GM21381 (cell line): ENCODE measurements at regions not wholly inside any gene's neighbourhood (a gene's known extent, or its start where the extent isn't known, plus 50 kb on each side); places are given as distances from the start of the nearest gene placed in this dataset.

Source experiments
- ATAC-seq: cut with Tn5 transposase; IDR thresholded peaks from one replicate; pipeline ENCODE4 v1.9.1; 2021; ENCODE audit warnings: mild to moderate bottlenecking, moderate library complexity; ENCODE audit not compliant: unreplicated experiment

DNA sequence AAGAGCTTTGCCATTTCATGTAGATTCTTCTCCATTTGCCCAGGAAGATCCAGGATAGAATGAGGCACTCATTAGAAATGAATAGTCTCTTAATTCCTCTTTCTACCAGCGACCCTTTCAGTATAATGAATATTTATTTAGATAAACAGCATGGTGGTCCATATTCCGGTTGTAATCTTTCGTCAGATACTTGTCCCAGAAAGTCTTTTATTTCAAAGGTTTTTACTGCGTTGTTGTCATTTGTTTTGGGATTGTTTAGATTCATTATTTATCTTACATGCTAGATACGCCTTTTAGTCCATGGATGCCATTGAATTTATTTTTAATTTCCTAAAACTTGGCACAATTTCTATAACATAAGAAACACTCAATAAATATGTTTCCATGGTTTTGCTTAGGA is 139.7 kb upstream of the FLRT2 start:
- ATAC-seq, result no peak

DNA sequence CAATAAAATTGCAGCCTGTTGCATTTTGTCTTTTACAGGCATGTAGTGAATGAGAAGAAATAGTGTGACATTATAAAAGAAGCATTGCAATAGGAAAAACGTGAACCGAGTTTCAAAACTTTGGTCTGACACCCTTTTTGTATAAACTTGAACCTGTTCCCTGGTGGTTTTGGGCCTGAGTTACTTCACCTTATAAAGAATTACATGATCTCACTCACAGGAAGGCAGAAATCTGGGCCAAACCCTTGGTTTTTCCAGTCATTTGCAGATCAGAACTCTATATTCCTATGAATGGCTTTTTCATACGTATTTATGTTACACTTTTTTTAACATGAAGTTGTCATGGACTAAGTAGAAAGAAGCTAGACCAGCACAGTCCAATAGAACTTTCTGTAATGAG is 138.5 kb upstream of the FLRT2 start:
- ATAC-seq, result no peak

DNA sequence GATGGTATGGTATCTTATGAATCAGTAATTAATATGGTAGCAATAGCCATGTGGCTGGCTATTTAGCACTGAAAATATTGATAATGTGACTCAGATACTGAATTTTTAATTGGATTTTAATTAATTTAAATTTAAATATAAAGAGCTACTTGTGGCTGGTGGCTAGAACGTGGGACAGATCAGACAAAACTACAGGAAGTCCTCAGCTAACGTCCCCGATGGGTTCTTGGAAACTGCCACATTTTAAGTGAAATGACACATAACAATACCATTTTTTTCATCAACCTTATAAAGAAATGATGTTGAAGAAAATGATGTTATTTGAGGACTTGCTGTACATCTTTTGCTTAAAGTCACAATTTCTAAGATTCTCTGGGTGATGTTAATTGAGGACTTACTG is 138.1 kb upstream of the FLRT2 start:
- no peak for ATAC-seq

DNA sequence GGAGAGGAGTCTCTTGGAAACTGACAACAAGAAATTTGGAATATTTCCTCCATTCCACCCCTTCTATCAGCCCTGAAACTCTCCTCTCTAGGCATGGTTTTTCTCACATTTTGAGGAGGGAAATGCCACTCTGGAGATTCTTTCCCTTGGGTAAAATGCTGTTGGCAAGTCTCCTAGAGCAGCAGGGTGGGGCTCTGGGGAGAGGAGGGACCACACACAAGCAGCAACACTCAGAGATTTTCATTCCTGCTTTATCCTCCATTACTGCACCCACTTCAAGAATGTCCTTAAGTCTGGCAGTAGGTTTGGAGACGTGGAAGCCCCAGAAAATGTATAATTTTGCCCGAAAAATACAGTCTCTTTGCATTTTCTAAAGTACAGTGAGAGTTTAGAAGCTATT is 130.8 kb upstream of the FLRT2 start:
- ATAC-seq, result no peak

DNA sequence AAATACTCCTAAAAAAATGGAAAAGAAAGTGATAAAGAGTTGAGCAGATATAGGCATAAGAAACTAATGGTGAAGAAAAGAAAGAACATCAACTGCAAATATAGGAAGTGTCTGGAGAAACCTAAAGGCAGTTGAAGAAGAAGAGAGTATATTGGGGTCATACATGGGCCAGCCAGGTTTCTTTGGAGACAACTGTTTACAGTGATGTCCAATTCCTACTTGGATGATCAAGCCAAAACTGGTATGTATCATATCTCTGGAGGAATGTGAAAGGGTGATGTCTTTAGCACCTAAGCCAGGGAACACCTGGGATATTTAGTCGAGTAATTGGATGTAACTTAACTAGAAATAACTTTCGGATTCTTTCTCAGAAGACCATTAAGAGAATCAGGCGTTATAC is 129.3 kb upstream of the FLRT2 start:
- no peak for ATAC-seq

DNA sequence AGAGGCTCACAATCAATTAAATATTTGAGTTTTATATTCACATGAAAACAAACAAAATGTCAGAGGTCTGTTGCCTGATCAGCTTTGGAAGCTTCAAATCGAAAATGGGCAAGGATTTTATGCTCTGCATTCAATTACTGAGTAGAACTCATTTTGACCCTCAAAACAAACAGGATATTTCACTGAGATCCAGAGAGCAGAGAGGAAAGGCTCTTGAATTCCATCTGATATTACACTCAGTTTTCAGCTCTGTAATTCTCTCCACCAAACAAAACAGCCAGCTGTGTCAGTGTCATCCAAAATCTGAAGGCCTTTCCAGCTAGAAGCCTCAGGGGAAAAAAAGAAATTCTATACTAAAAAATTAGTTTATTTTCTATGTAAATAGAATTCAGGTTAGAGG is 128.6 kb upstream of the FLRT2 start:
- no peak for ATAC-seq

DNA sequence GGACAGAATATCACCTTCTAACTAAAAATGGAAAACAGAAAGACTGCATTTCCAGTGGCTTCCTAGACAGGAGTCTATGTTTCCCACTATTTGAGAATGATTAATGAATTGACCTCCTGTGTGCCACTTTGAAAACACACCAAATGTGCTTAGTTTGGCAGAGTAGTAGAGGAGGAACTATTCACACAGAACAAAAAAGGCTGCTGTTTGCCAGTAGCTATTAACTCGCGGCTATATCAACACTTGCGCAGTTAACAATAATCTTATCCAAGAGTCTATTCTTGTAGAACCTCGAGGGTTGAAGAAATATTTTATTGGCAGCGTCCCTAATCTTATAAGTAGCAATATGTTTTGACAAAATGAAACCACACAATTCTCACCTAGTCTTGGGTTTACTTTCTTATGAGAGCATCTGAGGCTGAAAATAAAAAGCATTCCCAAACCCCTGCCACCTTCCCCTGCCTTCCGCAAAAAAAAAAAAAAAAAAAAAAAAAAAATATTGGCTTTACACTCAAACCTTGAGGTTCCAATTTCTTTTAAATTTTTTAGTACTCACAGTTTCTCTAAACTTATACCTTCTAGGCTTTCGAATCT is 127.3 kb upstream of the FLRT2 start:
- ATAC-seq, result no peak

DNA sequence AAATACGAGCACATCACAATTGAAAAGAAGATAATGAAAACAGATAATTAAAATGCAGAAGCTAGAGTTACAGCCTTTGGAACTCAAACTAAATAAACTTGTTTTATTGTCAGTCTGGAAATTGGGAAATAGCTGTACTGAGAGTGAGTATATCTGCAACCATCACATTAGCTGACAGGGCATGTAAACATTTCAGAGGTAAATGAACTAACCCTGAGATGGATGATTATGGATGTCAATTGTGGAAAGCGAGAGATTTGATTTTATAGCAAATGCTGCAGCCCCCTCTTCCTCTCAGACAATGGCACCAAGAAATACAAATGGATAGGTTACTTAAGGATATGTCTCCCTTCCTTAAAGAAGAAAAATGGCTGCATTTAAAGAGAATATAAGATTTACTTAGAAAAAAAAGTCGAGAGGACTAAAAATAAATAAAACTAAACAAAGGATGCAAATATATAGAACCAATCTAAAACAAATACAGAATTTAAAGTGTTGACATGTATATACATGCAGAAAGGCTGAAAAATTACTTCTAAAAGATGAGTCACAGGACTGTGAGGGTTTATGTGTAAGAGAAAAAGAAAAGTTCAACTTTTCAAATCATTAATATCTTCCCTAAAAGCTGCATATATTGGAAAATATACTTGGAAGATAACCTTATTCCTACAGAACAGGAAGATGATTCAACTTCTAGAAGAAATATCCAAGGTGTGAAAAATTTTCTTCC is 120.3 kb upstream of the FLRT2 start:
- ATAC-seq, result no peak

DNA sequence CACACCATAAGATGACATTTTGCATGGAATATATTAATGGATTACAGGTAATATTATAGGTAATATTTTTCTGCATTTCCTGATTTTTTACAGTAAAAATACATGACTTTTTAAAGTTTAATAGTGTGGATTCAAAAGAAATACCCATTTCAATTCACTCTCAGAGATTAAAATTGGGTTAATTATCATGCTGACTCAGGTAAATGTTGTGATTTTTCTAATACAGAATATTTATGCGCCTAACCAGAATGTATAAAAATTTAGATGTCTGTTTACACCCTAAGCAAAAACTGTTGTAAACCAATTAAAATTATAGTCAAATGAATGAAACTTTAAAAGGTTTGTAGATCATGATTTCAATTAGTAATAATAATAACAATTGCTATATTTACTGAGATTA is 117.2 kb upstream of the FLRT2 start:
- ATAC-seq, result no peak

DNA sequence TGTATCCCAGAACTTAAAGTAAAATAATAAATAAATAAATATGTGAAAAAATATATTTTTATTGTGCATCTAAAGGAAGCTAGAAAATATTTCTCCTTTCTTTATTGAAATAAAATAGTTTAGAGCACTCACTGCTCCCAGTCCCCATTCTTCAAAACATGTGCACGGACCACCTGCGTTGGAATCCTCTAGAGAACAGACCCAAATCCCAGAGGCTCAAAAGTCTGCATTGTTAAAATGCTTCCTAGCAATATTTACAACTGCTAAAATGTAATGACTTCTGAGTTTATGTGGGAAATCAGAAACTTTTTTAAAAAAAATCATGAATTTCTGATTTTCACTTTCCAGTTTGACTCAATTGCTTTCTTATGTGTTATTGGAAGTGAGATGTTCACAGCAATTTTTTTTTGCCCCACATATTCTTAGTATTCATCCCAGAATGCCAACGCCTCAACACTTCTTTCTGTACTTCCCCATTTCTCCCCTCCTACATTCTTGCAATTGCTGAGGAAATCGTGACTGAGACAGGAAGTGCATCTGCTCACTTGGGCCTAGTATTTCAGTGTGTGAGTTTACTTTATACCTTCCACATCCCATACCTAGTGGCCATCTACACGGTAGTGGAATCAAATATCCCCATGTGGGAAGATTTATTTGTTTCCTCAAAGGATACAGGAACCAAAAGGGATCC is 116.0 kb upstream of the FLRT2 start:
- no peak for ATAC-seq

DNA sequence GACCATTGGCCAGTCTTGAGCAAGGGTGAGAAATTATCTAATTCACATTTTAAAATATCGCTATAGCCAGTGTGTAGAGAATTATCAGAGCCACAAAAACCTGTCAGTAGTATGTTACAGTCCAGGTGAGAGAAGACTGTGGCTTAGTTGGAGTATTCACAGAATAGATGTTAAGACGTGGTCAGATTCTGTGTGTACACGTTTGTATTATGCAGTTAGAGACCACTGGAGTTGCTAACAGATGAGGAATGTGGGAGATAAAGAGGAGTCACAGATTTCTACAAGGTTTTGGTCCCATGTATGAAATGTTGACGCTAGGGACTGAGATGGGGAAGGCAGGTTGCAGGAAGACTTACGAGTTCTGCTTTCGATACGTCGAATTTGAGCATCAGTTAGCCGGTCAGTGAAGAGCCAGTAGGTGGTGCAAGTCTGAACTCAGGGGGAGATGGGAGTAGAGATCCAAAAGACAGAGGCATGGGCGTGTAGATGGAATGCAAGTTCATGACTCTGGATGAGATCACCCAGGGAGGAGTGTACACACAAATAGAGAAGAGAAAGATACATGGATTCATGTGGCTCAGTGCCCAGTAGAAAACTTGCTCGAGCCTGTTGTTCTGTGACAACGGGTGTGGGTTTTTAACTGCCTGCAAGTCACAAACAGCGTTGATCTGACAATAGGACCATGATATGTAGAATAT is 114.8 kb upstream of the FLRT2 start:
- no peak for ATAC-seq

DNA sequence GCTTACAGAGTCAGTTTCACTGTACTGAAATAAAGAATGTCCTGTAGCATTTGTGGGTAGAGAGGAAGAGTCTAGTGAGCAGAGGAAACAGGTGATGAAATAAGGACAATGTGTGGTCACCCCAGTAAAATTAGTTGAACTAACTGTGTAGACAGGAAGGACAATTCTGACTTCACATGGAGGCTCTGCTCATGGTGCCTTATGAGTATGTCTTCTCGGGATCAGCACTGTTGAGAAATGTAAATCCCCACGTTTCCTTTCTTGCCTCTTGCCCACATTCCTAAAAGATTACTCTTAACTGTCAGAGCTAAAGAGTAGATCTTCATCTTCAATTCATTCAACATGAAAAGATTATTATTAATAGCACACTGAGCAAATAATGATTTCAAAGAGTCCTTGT is 113.2 kb upstream of the FLRT2 start:
- ATAC-seq, result no peak

DNA sequence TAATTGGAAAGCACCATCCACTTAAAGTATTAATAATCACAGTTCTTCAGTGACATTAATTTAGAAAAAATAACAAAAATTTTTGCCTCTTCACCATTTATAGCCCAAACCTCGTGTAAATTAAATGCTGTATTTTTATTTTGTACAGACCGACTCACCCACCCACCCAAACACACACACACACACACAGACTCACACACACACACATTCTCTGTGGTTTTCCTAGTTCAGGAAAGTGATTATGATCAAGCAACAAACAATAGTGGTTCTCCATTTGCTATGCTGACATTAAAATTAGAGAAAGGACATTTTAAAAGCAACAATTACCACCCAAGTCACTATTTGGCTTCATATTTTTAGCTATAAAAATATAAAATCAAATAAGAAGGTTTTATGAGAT is 112.5 kb upstream of the FLRT2 start:
- ATAC-seq, result no peak

DNA sequence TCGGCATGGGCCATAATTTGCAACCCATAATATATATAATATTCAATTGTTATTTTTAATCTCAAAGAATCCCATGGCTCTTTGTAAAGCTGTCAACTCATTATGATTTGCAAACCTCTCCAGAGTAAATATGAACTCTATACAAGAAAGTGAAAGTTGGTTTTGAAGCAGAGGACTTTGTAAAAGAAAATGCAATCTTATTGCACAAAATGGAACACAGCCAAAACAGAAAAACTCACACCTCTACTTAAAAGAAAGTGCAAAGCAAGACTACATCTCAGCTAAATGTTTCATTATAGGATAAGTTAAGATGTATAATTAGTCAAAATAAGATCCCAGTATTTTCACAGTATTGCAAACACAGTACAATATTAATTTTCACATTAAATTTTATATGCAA is 111.2 kb upstream of the FLRT2 start:
- no peak for ATAC-seq

DNA sequence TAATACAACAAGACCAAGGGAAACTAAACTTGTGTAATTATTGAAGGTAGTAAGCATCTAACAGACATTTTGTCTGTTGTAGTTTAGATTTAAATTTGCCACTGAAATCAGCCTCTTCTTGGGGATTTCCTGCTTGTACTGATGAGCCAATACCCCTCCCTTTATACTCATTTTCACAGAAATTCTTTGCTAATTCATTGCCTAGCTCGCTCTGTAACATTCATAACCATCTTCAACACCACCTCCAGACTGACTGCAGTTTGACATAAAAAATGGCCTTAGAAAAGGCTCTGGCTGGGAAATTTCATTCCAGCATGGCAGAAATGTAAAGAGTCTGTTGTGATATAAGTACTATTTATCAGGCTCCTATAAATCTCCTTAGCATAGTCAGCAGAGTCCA is 109.7 kb upstream of the FLRT2 start:
- ATAC-seq, result no peak

DNA sequence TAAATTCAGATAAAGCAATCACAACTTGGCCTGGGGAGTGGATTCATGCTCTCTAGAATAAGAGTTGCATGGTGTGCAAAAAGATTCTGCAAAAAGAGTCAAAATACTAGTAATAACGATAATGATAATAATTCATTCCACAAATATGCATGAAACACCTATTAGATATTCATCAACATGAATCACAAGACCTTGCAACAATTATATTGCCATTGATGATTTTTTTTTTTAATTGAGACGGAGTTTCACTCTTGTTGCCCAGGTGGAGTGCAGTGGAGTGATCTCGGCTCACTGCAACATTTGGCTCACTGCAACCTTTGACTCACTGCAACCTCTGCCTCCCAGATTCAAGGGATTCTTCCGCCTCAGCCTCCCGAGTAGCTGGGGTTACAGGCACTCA is 109.2 kb upstream of the FLRT2 start:
- ATAC-seq, result no peak

DNA sequence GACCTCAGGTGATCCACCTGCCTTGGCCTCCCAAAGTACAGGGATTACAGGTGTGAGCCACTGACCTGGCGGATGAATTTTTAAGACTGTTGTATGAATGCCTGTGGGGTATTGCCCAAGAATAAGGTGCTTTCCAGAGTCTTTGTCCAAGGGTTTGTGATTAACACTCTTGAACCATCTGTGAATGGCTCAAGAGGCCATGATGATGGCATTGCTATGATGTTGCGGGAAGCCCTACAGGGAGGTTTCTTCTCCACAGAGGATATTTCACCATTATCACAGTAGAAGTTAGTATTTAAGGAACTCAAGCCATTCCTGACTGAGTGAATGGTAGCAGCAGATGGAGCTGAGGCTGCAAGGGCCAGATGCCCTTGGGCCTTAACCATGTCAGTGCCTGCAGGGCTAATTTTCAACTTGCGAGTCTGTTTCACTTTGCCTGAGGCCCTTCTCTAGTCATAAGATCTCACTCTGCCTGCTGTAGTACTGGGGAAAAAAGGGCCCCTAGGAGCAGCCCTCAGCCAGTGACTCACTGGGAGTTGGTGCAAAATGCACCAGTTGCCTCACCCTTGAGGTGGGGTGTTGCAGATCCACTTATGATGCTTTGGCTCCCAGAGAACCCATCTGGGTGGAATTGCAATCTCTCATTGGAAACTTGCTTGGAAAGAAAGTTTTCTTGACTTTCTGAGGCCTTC is 108.6 kb upstream of the FLRT2 start:
- no peak for ATAC-seq

DNA sequence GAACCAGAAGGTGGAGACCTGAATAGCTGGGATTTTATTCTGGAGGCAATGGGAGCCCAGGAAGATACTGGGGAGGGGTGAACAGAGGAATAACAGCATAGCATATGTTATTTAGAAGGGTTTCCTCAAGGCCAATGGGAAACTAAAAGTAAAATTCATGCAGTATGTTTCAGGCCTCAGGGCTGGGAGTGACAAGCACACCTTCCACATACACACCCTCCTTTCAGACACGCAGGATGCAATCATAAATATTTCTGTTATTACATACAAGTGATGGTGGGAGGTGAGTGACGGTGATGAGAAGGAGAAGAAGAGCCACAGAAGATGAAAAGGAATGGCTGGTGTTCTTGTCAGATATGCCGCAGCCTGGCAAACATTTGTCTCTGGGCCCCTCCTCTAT is 106.1 kb upstream of the FLRT2 start:
- ATAC-seq, result no peak

DNA sequence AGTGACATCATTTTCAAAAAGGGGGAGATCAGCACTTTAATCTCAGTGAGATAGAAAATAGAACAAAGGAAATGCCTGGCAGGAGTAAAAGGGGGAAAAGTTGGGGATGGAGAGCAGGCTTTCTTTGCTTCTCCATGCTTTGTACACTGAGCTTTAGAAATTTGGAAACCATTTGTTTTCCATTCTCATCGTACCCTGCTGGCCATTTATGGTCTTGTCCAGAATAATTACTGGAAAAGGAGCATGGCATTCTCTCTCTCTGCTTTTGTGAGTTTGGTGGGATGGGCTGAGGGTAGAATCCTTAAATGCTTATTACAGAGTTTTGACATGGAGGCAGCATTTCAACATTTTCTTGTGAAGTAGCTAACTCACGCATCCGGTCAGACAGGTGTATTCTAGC is 104.4 kb upstream of the FLRT2 start:
- ATAC-seq, result no peak

DNA sequence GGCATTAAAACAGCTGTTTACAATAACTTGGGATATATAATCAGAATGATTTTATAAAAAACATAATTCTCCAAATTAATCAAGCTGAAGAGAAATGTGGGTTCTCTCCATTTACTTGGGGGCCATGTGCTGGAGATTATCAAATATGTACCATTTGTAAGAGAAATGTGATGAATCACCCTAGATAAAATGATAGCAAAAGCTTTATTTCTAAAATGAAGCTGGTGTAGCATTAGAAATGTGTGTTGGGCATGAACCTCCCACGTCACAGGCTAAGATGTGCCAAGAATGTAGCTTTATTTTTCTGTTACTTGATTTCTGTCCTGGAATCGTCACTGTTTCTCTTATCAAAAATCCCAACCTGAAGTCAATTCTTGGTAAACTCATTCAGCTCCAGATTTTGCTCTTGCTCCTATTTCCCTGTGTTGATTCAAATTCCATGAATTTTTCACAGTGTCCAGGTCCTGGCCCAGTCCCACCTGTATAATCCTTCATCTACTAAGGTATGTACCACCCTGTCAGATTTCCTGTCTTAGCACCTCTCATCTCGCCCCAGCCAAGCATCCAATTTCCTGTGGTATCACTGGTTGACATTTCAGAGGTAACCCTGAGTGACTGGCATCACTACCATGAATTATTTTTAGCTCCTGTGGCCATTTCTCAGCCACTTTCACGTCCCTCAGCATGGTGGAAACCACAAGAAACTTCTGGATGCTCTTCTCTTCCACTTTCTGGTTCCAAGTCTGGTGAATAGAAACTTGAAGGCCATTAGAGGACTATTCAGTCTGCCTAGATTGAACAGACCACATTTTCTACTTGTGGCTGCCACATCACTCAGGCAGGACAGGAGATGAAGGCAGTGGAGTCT is 103.6 kb upstream of the FLRT2 start:
- ATAC-seq, result no peak
